ENCODE measurements at regions not wholly inside any gene's neighbourhood (a gene's known extent, or its start where the extent isn't known, plus 50 kb on each side); places are given as distances from the start of the nearest gene placed in this dataset.

GRCh38 chr5:167752936-167753335 lies 538.5 kb upstream of the WWC1 start:
- H3K4me2 ChIP-seq: no peak overlapping the region
- H3K4me3 ChIP-seq: no peak overlapping the region
- WGBS (ENCODE audit: low lambda C conversion rate, missing lambda C conversion rate): 89% methylated on average over 4 of the region's 4 CpGs
- no peak overlapping the region for H3K27ac ChIP-seq
- H3K9me2 ChIP-seq (replicated peaks; ENCODE audit: insufficient read depth): no peaks in the 10 kb centered on the region
- H3K27me3 ChIP-seq: no peaks in the 10 kb centered on the region
- DNase-seq (ENCODE audit: low spot score): no peak
- TF ChIP-seq EZH2phosphoT487 (IDR thresholded peaks at IDR 0.05; ENCODE audit: low read depth, severe bottlenecking, unreplicated experiment): no peak
- TF ChIP-seq, protein P1, sequence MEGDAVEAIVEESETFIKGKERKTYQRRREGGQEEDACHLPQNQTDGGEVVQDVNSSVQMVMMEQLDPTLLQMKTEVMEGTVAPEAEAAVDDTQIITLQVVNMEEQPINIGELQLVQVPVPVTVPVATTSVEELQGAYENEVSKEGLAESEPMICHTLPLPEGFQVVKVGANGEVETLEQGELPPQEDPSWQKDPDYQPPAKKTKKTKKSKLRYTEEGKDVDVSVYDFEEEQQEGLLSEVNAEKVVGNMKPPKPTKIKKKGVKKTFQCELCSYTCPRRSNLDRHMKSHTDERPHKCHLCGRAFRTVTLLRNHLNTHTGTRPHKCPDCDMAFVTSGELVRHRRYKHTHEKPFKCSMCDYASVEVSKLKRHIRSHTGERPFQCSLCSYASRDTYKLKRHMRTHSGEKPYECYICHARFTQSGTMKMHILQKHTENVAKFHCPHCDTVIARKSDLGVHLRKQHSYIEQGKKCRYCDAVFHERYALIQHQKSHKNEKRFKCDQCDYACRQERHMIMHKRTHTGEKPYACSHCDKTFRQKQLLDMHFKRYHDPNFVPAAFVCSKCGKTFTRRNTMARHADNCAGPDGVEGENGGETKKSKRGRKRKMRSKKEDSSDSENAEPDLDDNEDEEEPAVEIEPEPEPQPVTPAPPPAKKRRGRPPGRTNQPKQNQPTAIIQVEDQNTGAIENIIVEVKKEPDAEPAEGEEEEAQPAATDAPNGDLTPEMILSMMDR (IDR thresholded peaks at IDR 0.05; ENCODE audit: poor library complexity): no peak
- TF ChIP-seq EZH2 (IDR thresholded peaks at IDR 0.05; ENCODE audit: borderline replicate concordance): no peak
- no peaks in the 10 kb centered on the region for H3K79me2 ChIP-seq
- H2AFZ ChIP-seq: no peak overlapping the region
- no peaks in the 10 kb centered on the region for H3K36me3 ChIP-seq (replicated peaks; ENCODE audit: insufficient read depth, low read depth)
- no peaks in the 10 kb centered on the region for H3K4me1 ChIP-seq (ENCODE audit: insufficient read depth)
- H3K9me3 ChIP-seq (ENCODE audit: low read depth): no peaks in the 10 kb centered on the region
- H4K20me1 ChIP-seq (ENCODE audit: insufficient read depth, poor library complexity, severe bottlenecking): no peaks in the 10 kb centered on the region

DNA sequence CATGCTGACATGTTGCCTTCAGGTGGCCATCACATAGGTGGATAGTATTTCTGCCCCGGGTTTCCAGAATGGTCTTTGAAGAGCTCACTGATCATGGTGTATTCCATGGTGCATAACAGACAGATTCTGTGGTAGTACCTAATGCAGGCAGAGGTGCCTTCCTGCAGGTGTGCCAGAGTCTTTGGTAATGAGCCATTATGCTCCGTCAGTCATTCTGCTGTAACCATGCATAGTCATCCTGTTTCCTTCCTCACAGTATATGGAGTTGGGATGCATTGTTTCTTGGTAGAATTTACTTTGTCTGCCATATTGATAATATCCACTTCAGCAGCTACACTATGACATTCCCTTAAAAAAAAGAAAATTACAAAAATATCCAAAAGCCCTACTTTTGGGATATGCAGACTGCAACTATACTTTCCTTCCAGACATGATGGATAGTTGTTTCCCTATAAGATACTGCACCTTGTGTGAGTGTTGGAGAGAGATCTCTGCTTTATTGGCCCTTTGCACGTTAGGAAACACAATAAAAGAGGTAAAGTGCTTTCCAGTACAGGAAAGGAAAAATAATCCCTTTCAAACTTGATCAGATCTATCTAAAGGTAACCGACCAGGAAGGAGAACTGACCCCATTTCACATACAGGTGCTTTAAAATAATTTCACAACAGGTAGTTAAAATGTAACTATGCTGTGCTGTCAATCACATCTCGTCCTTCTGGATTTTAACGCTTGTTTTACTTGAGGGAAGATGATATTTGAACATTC lies 537.5 kb upstream of the WWC1 start:
- Histone ChIP-seq H3K4me3 (no peak overlapping the region), H3K9me2 (replicated peaks; ENCODE audit: insufficient read depth) (no peaks in the 10 kb centered on the region), H3K4me1 (ENCODE audit: insufficient read depth) (no peaks in the 10 kb centered on the region), H3K27ac (no peak overlapping the region), H3K36me3 (replicated peaks; ENCODE audit: insufficient read depth, low read depth) (no peaks in the 10 kb centered on the region), H3K79me2 (no peaks in the 10 kb centered on the region), H3K9me3 (ENCODE audit: low read depth) (no peaks in the 10 kb centered on the region), H4K20me1 (ENCODE audit: insufficient read depth, poor library complexity, severe bottlenecking) (no peaks in the 10 kb centered on the region), H3K4me2 (no peak overlapping the region), H2AFZ (no peak overlapping the region), H3K27me3 (no peaks in the 10 kb centered on the region)
- TF ChIP-seq, protein P1 (IDR thresholded peaks at IDR 0.05; ENCODE audit: poor library complexity): no peak
- TF ChIP-seq EZH2 (IDR thresholded peaks at IDR 0.05; ENCODE audit: borderline replicate concordance): no peak
- TF ChIP-seq EZH2phosphoT487 (IDR thresholded peaks at IDR 0.05; ENCODE audit: low read depth, severe bottlenecking, unreplicated experiment): no peak
- WGBS (ENCODE audit: low lambda C conversion rate, missing lambda C conversion rate): 63% methylated on average over 6 of the region's 6 CpGs
- DNase-seq (ENCODE audit: low spot score): no peak

GRCh38 chr5:167754501-167755021 lies 536.9 kb upstream of the WWC1 start:
- Histone ChIP-seq H3K27ac (no peak overlapping the region), H3K4me3 (no peak overlapping the region), H3K9me3 (ENCODE audit: low read depth) (no peaks in the 10 kb centered on the region), H3K4me2 (no peak overlapping the region), H3K27me3 (no peaks in the 10 kb centered on the region), H4K20me1 (ENCODE audit: insufficient read depth, poor library complexity, severe bottlenecking) (no peaks in the 10 kb centered on the region), H3K9me2 (replicated peaks; ENCODE audit: insufficient read depth) (no peaks in the 10 kb centered on the region), H3K79me2 (no peaks in the 10 kb centered on the region), H2AFZ (no peak overlapping the region), H3K36me3 (replicated peaks; ENCODE audit: insufficient read depth, low read depth) (no peaks in the 10 kb centered on the region), H3K4me1 (ENCODE audit: insufficient read depth) (no peaks in the 10 kb centered on the region)
- TF ChIP-seq EZH2phosphoT487 (IDR thresholded peaks at IDR 0.05; ENCODE audit: low read depth, severe bottlenecking, unreplicated experiment) (no peak), EZH2 (IDR thresholded peaks at IDR 0.05; ENCODE audit: borderline replicate concordance) (no peak)
- TF ChIP-seq, protein P1 (IDR thresholded peaks at IDR 0.05; ENCODE audit: poor library complexity): no peak
- DNase-seq (ENCODE audit: low spot score): no peak
- WGBS (ENCODE audit: low lambda C conversion rate, missing lambda C conversion rate): 85% methylated on average over 5 of the region's 5 CpGs

All from hepatocyte (in vitro differentiated cells).